ENCODE measurements at regions not wholly inside any gene's neighbourhood (a gene's known extent, or its start where the extent isn't known, plus 50 kb on each side); places are given as distances from the start of the nearest gene placed in this dataset.
"Not testable (repeated sequence)": the region's sequence is repeated elsewhere in the genome, so short reads cannot be mapped to it uniquely, and the experiment has no call there.

DNA sequence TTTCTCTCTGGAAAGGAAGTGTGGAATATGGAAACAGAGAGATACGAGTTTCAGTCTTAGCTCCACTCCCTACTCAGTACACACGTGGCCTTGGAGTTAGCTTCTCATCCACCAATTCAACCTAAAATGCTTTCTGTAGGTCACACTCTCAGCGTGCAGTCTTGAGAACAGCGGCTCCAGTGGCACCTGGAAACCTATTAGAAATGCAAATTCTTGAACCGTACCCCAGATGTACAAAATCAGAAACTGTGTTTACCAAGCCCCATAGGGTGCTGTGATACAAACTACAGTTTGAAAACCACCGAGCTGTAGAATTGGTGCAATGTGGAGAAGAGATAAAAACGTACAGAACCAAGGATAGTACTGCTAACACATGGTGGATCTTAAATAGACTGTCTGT is 91.1 kb upstream of the SP4 start:
- no peak for DNase-seq
- intact Hi-C loops (cut with DNase I): no loop called here
- H3K36me3 ChIP-seq: no peaks in the 10 kb centered on the region
- TF ChIP-seq POLR2A (IDR thresholded peaks at IDR 0.05) (no peak), POLR2AphosphoS5 (IDR thresholded peaks at IDR 0.05) (no peak), EP300 (IDR thresholded peaks at IDR 0.05) (no peak)
- TF ChIP-seq, protein P1, sequence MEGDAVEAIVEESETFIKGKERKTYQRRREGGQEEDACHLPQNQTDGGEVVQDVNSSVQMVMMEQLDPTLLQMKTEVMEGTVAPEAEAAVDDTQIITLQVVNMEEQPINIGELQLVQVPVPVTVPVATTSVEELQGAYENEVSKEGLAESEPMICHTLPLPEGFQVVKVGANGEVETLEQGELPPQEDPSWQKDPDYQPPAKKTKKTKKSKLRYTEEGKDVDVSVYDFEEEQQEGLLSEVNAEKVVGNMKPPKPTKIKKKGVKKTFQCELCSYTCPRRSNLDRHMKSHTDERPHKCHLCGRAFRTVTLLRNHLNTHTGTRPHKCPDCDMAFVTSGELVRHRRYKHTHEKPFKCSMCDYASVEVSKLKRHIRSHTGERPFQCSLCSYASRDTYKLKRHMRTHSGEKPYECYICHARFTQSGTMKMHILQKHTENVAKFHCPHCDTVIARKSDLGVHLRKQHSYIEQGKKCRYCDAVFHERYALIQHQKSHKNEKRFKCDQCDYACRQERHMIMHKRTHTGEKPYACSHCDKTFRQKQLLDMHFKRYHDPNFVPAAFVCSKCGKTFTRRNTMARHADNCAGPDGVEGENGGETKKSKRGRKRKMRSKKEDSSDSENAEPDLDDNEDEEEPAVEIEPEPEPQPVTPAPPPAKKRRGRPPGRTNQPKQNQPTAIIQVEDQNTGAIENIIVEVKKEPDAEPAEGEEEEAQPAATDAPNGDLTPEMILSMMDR (IDR thresholded peaks at IDR 0.05): no peak
- WGBS, 2 donors: 86 to 89% methylated on average over 7 of the region's 7 CpGs
- no peaks in the 10 kb centered on the region for H3K27me3 ChIP-seq
- no peaks in the 10 kb centered on the region for H3K9me3 ChIP-seq
- no peak overlapping the region for H3K27ac ChIP-seq
- no peak overlapping the region for H3K4me3 ChIP-seq
- no peaks in the 10 kb centered on the region for H3K4me1 ChIP-seq

DNA sequence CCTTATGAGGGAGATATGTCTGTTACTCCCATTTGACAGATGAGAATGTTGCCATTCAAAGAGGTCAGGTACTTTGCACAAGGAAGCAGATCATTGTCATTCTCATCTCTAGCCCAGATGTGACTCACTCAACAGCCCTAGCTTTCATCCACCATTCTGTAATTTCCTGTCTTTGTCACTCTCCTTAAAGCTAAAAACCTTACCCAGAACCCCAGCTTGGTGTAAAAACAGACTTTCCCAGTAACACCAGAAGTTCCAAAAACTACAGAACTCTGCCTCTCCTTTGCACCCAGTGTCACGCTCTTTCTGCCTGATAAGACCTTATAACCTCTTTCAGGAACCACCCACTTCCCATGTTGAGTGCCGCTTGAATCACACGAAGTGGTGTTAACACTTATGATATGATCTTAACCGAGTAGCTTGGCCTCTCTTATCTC is 89.1 kb upstream of the SP4 start:
- Histone ChIP-seq H3K9me3 (no peaks in the 10 kb centered on the region), H3K4me3 (no peak overlapping the region), H3K27ac (no peak overlapping the region), H3K27me3 (no peaks in the 10 kb centered on the region), H3K4me1 (no peaks in the 10 kb centered on the region), H3K36me3 (no peaks in the 10 kb centered on the region)
- TF ChIP-seq POLR2A (IDR thresholded peaks at IDR 0.05) (no peak), EP300 (IDR thresholded peaks at IDR 0.05) (no peak), POLR2AphosphoS5 (IDR thresholded peaks at IDR 0.05) (no peak)
- TF ChIP-seq, protein P1 (IDR thresholded peaks at IDR 0.05): no peak
- DNase-seq: no peak
- WGBS, 2 donors: 55 to 65% methylated on average over 4 of the region's 4 CpGs
- intact Hi-C loops (cut with DNase I): no loop called here

DNA sequence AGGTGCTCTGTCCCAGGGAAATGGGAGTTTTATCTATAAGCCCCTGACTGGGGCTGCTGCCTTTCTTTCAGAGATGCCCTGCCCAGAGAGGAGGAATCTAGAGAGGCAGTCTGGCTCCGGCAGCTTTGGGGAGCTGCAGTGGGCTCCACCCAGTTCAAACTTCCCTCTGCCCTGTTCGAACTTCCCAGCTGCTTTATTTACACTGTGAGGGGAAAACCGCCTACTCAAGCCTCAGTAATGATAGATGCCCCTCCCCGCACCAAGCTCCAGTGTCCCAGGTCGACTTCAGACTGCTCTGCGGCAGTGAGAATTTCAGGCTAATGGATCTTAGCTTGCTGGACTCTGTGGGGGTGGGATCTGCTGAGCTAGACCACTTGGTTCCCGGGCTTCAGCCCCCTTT is 83.0 kb upstream of the SP4 start:
- H3K27ac ChIP-seq; H3K4me1 ChIP-seq; DNase-seq; H3K9me3 ChIP-seq; H3K36me3 ChIP-seq; H3K4me3 ChIP-seq; H3K27me3 ChIP-seq; intact Hi-C loops (cut with DNase I): not testable (repeated sequence)
- 15 to 46% methylated on average over 7 of the region's 7 CpGs for WGBS, 2 donors

DNA sequence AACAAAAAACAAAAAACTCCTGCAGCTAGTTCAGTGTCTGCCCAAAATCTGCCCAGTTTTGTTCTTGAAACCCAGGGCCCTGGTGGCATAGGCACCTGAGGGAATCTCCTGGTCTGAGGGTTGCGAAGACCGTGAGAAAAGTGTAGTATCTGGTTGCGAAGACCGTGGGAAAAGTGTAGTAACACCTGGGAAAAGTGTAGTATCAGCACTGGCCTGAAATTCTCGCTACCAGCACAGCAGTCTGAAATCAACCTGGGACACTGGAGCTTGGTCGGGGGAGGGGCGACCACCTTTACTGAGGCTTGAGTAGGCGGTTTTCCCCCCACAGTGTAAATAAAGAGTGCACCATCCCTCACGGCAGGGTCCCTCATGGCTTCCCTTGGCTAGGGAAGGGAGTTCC is 82.5 kb upstream of the SP4 start:
- intact Hi-C loops (cut with DNase I): no loop called here
- no peaks in the 10 kb centered on the region for H3K9me3 ChIP-seq

DNA sequence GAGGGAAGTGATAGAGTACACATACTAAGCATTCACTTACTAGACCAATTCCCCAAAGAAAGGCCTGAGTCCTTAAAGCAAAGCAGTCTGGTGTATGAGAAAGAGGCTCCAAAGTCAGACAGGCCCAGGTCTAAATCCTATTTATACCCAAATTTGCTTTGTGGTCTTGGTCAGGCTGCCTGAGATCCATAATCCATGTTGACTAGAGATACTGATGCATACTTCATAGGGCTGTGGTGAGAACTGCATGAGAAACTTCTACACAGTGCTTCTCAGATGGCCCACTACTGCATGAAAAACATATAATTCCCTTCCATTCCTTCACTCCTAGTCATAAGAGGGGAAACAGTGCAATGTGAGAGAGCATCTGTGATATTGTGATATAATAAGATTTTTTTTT is 81.6 kb upstream of the SP4 start:
- DNase-seq: no peak
- no peak overlapping the region for H3K27ac ChIP-seq
- H3K4me1 ChIP-seq: no peaks in the 10 kb centered on the region
- H3K4me3 ChIP-seq: no peak overlapping the region
- H3K27me3 ChIP-seq: peaks cover 0 to 8% (median 0%) of the 10 kb centered on the region in 3 donors
- TF ChIP-seq POLR2AphosphoS5 (IDR thresholded peaks at IDR 0.05) (no peak), POLR2A (IDR thresholded peaks at IDR 0.05) (no peak), EP300 (IDR thresholded peaks at IDR 0.05) (no peak)
- TF ChIP-seq, protein P1 (IDR thresholded peaks at IDR 0.05): no peak
- no peaks in the 10 kb centered on the region for H3K9me3 ChIP-seq
- intact Hi-C loops (cut with DNase I): no loop called here
- no peaks in the 10 kb centered on the region for H3K36me3 ChIP-seq

More for the DNA sequence above, 82.5 kb upstream of the SP4 start:
- Histone ChIP-seq H3K27me3 (peaks cover 0 to 8% (median 0%) of the 10 kb centered on the region in 3 donors), H3K36me3 (no peaks in the 10 kb centered on the region), H3K4me3 (no peak overlapping the region), H3K27ac (no peak overlapping the region), H3K4me1 (no peaks in the 10 kb centered on the region)
- no peak for DNase-seq
- WGBS, 2 donors: 82 to 83% methylated on average over 9 of the region's 9 CpGs
- TF ChIP-seq POLR2A (IDR thresholded peaks at IDR 0.05): no peak
- TF ChIP-seq EP300 (IDR thresholded peaks at IDR 0.05): no peak
- TF ChIP-seq POLR2AphosphoS5 (IDR thresholded peaks at IDR 0.05): no peak
- TF ChIP-seq, protein P1 (IDR thresholded peaks at IDR 0.05): no peak

Data from sigmoid colon (tissue), 6 donors.